ENCODE measurements at regions not wholly inside any gene's neighbourhood (a gene's known extent, or its start where the extent isn't known, plus 50 kb on each side); places are given as distances from the start of the nearest gene placed in this dataset.

GRCh38 chr16:66251476-66252160 is 114.9 kb upstream of the CDH5 start:
- Mint-ChIP-seq H3K9me3 (no peaks in the 10 kb centered on the region), H3K36me3 (ENCODE audit: low read depth) (no peaks in the 10 kb centered on the region), H3K27me3 (ENCODE audit: low read depth, poor library complexity) (no peaks in the 10 kb centered on the region), H3K27ac (no peak overlapping the region), H3K4me1 (peaks cover 48% of the 10 kb centered on the region), H3K4me3 (no peak overlapping the region)
- TF ChIP-seq, protein P1, sequence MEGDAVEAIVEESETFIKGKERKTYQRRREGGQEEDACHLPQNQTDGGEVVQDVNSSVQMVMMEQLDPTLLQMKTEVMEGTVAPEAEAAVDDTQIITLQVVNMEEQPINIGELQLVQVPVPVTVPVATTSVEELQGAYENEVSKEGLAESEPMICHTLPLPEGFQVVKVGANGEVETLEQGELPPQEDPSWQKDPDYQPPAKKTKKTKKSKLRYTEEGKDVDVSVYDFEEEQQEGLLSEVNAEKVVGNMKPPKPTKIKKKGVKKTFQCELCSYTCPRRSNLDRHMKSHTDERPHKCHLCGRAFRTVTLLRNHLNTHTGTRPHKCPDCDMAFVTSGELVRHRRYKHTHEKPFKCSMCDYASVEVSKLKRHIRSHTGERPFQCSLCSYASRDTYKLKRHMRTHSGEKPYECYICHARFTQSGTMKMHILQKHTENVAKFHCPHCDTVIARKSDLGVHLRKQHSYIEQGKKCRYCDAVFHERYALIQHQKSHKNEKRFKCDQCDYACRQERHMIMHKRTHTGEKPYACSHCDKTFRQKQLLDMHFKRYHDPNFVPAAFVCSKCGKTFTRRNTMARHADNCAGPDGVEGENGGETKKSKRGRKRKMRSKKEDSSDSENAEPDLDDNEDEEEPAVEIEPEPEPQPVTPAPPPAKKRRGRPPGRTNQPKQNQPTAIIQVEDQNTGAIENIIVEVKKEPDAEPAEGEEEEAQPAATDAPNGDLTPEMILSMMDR (IDR thresholded peaks at IDR 0.05) = no peak
- no peak for DNase-seq

DNA sequence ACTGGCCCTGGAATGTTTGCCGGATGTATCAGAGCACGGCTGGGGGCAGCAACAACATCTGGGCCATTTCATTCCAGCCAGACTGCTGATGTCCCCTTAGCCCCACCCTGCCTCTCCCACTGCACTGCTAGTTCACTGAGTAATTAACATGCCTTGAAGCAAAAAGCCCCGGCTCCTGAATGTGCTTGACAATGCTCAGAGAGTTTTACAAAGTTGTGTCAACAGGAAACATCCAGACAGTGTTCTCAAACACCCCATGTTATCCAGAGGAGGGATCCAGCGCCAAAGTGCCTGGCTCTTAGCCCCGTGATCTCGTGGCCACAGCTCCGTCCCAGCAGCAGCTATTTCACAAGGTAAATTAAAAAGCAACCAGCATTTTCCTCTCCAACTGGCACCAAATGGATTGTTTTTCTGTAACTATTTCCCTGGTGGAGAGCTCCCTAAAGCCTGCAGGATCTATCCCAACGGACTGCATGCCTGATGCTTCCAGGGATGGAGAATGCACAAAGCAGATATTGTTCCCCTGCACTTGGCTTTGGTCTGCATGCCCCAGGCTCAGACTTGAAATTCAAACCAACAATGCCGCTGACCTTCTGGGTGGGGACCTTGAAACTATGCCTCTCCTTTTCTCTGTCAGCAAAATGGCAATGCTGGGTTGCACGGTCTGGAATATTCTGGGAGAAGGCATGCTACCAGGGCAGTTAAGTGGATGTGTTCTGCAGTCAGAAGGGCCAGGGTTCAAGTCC is 115.6 kb upstream of the CDH5 start:
- no peak for DNase-seq
- Mint-ChIP-seq H3K27ac (no peak overlapping the region), H3K4me1 (peaks cover 48% of the 10 kb centered on the region)

DNA sequence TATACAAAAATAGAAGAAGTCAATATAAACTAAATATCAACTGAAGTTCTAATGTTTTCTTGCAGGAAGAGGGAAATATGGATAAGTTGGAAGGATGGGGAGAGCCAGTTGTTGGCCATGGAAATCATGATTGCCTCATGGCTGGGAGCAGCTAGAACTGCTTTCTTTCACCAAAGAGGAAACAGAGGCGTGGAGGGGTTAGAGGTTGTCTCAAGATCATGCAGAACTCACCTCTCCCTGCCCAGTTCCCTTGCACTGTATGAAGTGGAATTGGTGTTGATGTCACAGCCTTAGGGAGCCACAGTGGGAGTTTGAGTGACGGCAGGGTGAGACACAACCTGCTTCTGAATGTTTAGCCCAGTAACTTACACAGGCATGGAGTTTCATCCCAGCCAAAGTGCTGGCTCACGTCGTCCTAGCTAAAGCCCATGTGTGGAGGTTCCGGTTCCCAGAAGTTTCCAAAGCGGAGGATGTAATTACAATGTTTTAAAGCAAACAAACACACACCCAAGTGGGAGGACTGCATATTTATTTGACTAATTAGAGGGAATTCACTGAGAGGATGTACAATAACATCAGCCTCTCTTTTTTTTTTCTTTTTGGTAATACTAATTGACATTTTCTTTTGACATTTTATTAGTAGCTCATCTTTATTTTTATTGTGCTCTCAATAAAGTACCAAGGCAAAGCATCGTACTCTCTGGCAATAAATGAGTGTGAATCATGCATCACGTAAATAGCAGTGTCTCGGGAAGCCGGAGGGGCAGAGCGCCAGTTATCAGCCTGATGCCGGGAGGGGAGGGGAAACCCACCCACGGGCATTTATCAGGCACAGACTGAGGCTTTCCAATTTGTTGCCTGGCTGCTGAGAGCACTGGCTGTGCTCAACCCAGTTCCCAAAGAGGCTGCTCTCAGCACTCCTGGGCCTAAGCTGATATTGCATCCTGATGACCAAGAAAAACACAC is 118.7 kb upstream of the CDH5 start:
- TF ChIP-seq, protein P1 (IDR thresholded peaks at IDR 0.05) = no peak
- H3K4me1 Mint-ChIP-seq = peaks cover 43% of the 10 kb centered on the region
- peaks cover 4% of the 10 kb centered on the region for H3K27me3 Mint-ChIP-seq (ENCODE audit: low read depth, poor library complexity)
- no peaks in the 10 kb centered on the region for H3K9me3 Mint-ChIP-seq
- DNase-seq = no peak
- peak overlapping the region; percentile 94 for H3K27ac Mint-ChIP-seq
- no peaks in the 10 kb centered on the region for H3K36me3 Mint-ChIP-seq (ENCODE audit: low read depth)
- no peak overlapping the region for H3K4me3 Mint-ChIP-seq

More for the DNA sequence above, 115.6 kb upstream of the CDH5 start:
- TF ChIP-seq, protein P1 (IDR thresholded peaks at IDR 0.05) = no peak
- no peak overlapping the region for H3K4me3 Mint-ChIP-seq
- H3K9me3 Mint-ChIP-seq = no peaks in the 10 kb centered on the region
- no peaks in the 10 kb centered on the region for H3K36me3 Mint-ChIP-seq (ENCODE audit: low read depth)
- H3K27me3 Mint-ChIP-seq (ENCODE audit: low read depth, poor library complexity) = no peaks in the 10 kb centered on the region

- Mint-ChIP-seq H3K27ac (no peak overlapping the region), H3K9me3 (no peaks in the 10 kb centered on the region), H3K4me1 (peaks cover 32% of the 10 kb centered on the region), H3K4me3 (no peak overlapping the region), H3K36me3 (ENCODE audit: low read depth) (no peaks in the 10 kb centered on the region), H3K27me3 (ENCODE audit: low read depth, poor library complexity) (peaks cover 8% of the 10 kb centered on the region)
- TF ChIP-seq, protein P1 (IDR thresholded peaks at IDR 0.05) = no peak
- DNase-seq = no peak
Observed at GRCh38 chr16:66245868-66246267, 120.6 kb upstream of the CDH5 start.

GRCh38 chr16:66245072-66245471 is 121.4 kb upstream of the CDH5 start:
- peaks cover 28% of the 10 kb centered on the region for H3K4me1 Mint-ChIP-seq
- H3K9me3 Mint-ChIP-seq = peaks cover 5% of the 10 kb centered on the region
- no peak for DNase-seq
- H3K4me3 Mint-ChIP-seq = no peak overlapping the region
- H3K36me3 Mint-ChIP-seq (ENCODE audit: low read depth) = no peaks in the 10 kb centered on the region
- H3K27ac Mint-ChIP-seq = no peak overlapping the region
- H3K27me3 Mint-ChIP-seq (ENCODE audit: low read depth, poor library complexity) = peaks cover 11% of the 10 kb centered on the region
- TF ChIP-seq, protein P1 (IDR thresholded peaks at IDR 0.05) = no peak
